Activated naive CD4-positive, alpha-beta T cell (primary cell): ENCODE measurements at regions not wholly inside any gene's neighbourhood (a gene's known extent, or its start where the extent isn't known, plus 50 kb on each side); places are given as distances from the start of the nearest gene placed in this dataset.

Source experiments
- DNase-seq, 4 experiments: peaks; one replicate each; lab custom pipeline; 2025; lab: John Stamatoyannopoulos, UW

GRCh38 chr17:77647531-77647930 is 311.0 kb upstream of the TNRC6C start:
- no peak for DNase-seq

- DNase-seq = no peak
Observed at GRCh38 chr17:77649717-77650211, 308.7 kb upstream of the TNRC6C start.

GRCh38 chr17:77651988-77652387 is 306.5 kb upstream of the TNRC6C start:
- DNase-seq = no peak

GRCh38 chr17:77654296-77654695 is 304.2 kb upstream of the TNRC6C start:
- no peak for DNase-seq

- no peak for DNase-seq
Observed at GRCh38 chr17:77654850-77655249, 303.7 kb upstream of the TNRC6C start.

- no peak for DNase-seq
Observed at GRCh38 chr17:77656054-77656453, 302.4 kb upstream of the TNRC6C start.

- no peak for DNase-seq
Observed at GRCh38 chr17:77657839-77658238, 300.7 kb upstream of the TNRC6C start.

GRCh38 chr17:77660524-77660923 is 298.0 kb upstream of the TNRC6C start:
- no peak for DNase-seq

- no peak for DNase-seq
Observed at GRCh38 chr17:77662833-77663232, 295.7 kb upstream of the TNRC6C start.

- DNase-seq = no peak
Observed at GRCh38 chr17:77664097-77664729, 294.3 kb upstream of the TNRC6C start.

GRCh38 chr17:77665833-77666232 is 292.7 kb upstream of the TNRC6C start:
- DNase-seq = no peak

- DNase-seq = no peak
Observed at GRCh38 chr17:77666462-77666861, 292.0 kb upstream of the TNRC6C start.

GRCh38 chr17:77666881-77667395 is 291.6 kb upstream of the TNRC6C start:
- peak in 2 of 4 experiments; percentile 34 to 46 for DNase-seq

- no peak for DNase-seq
Observed at GRCh38 chr17:77667478-77667877, 291.0 kb upstream of the TNRC6C start.

- DNase-seq = no peak
Observed at GRCh38 chr17:77668518-77668917, 290.0 kb upstream of the TNRC6C start.

- DNase-seq = no peak
Observed at GRCh38 chr17:77670173-77670572, 288.3 kb upstream of the TNRC6C start.

GRCh38 chr17:77674358-77674757 is 284.1 kb upstream of the TNRC6C start:
- DNase-seq = no peak

GRCh38 chr17:77675411-77675810 is 283.1 kb upstream of the TNRC6C start:
- DNase-seq = no peak

- DNase-seq = no peak
Observed at GRCh38 chr17:77675816-77676215, 282.7 kb upstream of the TNRC6C start.

- DNase-seq = no peak
Observed at GRCh38 chr17:77676237-77676661, 282.3 kb upstream of the TNRC6C start.

- no peak for DNase-seq
Observed at GRCh38 chr17:77677211-77677610, 281.3 kb upstream of the TNRC6C start.

GRCh38 chr17:77677630-77678029 is 280.9 kb upstream of the TNRC6C start:
- no peak for DNase-seq

GRCh38 chr17:77679589-77679988 is 278.9 kb upstream of the TNRC6C start:
- DNase-seq = no peak

GRCh38 chr17:77681861-77682260 is 276.6 kb upstream of the TNRC6C start:
- no peak for DNase-seq
